Aorta (tissue), 5 donors: ENCODE measurements at regions not wholly inside any gene's neighbourhood (a gene's known extent, or its start where the extent isn't known, plus 50 kb on each side); places are given as distances from the start of the nearest gene placed in this dataset.

Experiments
- ATAC-seq: fragments of 200-7000 bp; cut with Tn5 transposase; one replicate; pipeline ENCODE4 v1.9.1; 2022; ENCODE audit warnings: moderate library complexity; ENCODE audit not compliant: low FRiP score
- DNase-seq, 2 donors: peaks; one replicate each; pipeline ENCODE4 v3.0.0-alpha.2; 2020
- H3K27ac ChIP-seq, 2 donors: one replicate each; pipeline ENCODE4 v1.5.1; 2013; ENCODE audit warnings: low read length in 2 of 2, mild to moderate bottlenecking in 2 of 2, moderate library complexity in 2 of 2, control low read depth in 1 of 2, inconsistent platforms in 1 of 2, low read depth in 1 of 2
- H3K27me3 ChIP-seq, 2 donors: one replicate each; pipeline ENCODE4 v1.6.1; 2013; ENCODE audit warnings: control low read depth in 1 of 2, low read length in 1 of 2, mild to moderate bottlenecking in 1 of 2, moderate library complexity in 1 of 2; ENCODE audit not compliant: insufficient read depth in 2 of 2, control insufficient read depth in 1 of 2
- H3K36me3 ChIP-seq, 2 donors: one replicate each; pipeline ENCODE4 v1.6.1; 2013; ENCODE audit warnings: control low read depth in 1 of 2, low read length in 1 of 2, mild to moderate bottlenecking in 1 of 2; ENCODE audit not compliant: insufficient read depth in 2 of 2, control insufficient read depth in 1 of 2
- H3K4me1 ChIP-seq, 2 donors: one replicate each; pipeline ENCODE4 v1.6.1; 2013; ENCODE audit warnings: low read length in 2 of 2, control low read depth in 1 of 2, mild to moderate bottlenecking in 1 of 2, moderate library complexity in 1 of 2; ENCODE audit not compliant: insufficient read depth in 2 of 2, control insufficient read depth in 1 of 2
- H3K4me3 ChIP-seq, 2 donors: one replicate each; pipeline ENCODE4 v1.5.1; 2013; ENCODE audit warnings: low read length in 2 of 2, control low read depth in 1 of 2, mild to moderate bottlenecking in 1 of 2
- H3K9me3 ChIP-seq: one replicate; pipeline ENCODE4 v1.6.1; 2013; ENCODE audit warnings: mild to moderate bottlenecking, low read length; ENCODE audit not compliant: control insufficient read depth
- WGBS, 2 donors: extraction: QIAGEN DNeasy Blood & Tissue Kit; methylation state at CpG; one replicate each; pipeline ENCODE4 v1.1.7; 2013; 5-methylcytosine and 5-hydroxymethylcytosine counted together
- intact Hi-C, 2 donors: fragments of 100-400 bp; cut with DNase I; formaldehyde crosslinking; loops; one replicate each; pipeline versions ENCODE4 v1.14.2 to v1.15.0; 2022
- donor health status: healthy with polysubstance abuse.
- donor health status: Bipolar disorder and iron deficiency.
- donor health status: DM: no; HTN: no; CAD: no.
- donor health status: DM: no; HTN: no; CAD: no.
- donor health status: DM: yes; HTN: yes; CAD: no.

- intact Hi-C loops: no loop called here
- H3K36me3 ChIP-seq: no peaks in the 10 kb centered on the region
- no peak overlapping the region for H3K27ac ChIP-seq
- no peak for DNase-seq
- no peak for ATAC-seq
- no peaks in the 10 kb centered on the region for H3K27me3 ChIP-seq
- 86 to 91% methylated on average over 3 of the region's 3 CpGs for WGBS, 2 donors
- H3K4me3 ChIP-seq: no peak overlapping the region
- H3K9me3 ChIP-seq: no peaks in the 10 kb centered on the region
- H3K4me1 ChIP-seq: no peaks in the 10 kb centered on the region
Observed at GRCh38 chr7:81433692-81434331, 336.0 kb downstream of the HGF start.

- Histone ChIP-seq H3K27ac (no peak overlapping the region), H3K9me3 (no peaks in the 10 kb centered on the region), H3K4me1 (no peaks in the 10 kb centered on the region), H3K4me3 (no peak overlapping the region), H3K36me3 (no peaks in the 10 kb centered on the region), H3K27me3 (no peaks in the 10 kb centered on the region)
- ATAC-seq (no peak), DNase-seq (no peak)
- intact Hi-C loops: no loop called here
- 46 to 59% methylated on average over 1 of the region's 1 CpG for WGBS, 2 donors
Observed at GRCh38 chr7:81433206-81433605, 336.6 kb downstream of the HGF start.

- ATAC-seq: no peak
- no peaks in the 10 kb centered on the region for H3K4me1 ChIP-seq
- H3K27ac ChIP-seq: no peak overlapping the region
- no peaks in the 10 kb centered on the region for H3K36me3 ChIP-seq
- intact Hi-C loops: no loop called here
- DNase-seq: no peak
- 4 to 34% methylated on average over 1 of the region's 1 CpG for WGBS, 2 donors
- H3K9me3 ChIP-seq: no peaks in the 10 kb centered on the region
- H3K27me3 ChIP-seq: no peaks in the 10 kb centered on the region
- H3K4me3 ChIP-seq: no peak overlapping the region
Observed at GRCh38 chr7:81430761-81431160, 339.1 kb downstream of the HGF start.

GRCh38 chr7:81430150-81430549 is 339.7 kb downstream of the HGF start:
- intact Hi-C loops: no loop called here
- Histone ChIP-seq H3K36me3 (no peaks in the 10 kb centered on the region), H3K9me3 (no peaks in the 10 kb centered on the region), H3K27me3 (no peaks in the 10 kb centered on the region), H3K4me3 (no peak overlapping the region), H3K27ac (no peak overlapping the region), H3K4me1 (no peaks in the 10 kb centered on the region)
- 50 to 52% methylated on average over 6 of the region's 6 CpGs for WGBS, 2 donors
- no peak for DNase-seq
- no peak for ATAC-seq

- no peak for ATAC-seq
- H3K36me3 ChIP-seq: no peaks in the 10 kb centered on the region
- WGBS, 2 donors: 45 to 61% methylated on average over 2 of the region's 2 CpGs
Observed at GRCh38 chr7:81427461-81427860, 342.4 kb downstream of the HGF start.

GRCh38 chr7:81420526-81421226 is 349.2 kb downstream of the HGF start:
- no peaks in the 10 kb centered on the region for H3K36me3 ChIP-seq
- no peaks in the 10 kb centered on the region for H3K27me3 ChIP-seq
- 70 to 79% methylated on average over 5 of the region's 5 CpGs for WGBS, 2 donors
- H3K9me3 ChIP-seq: no peaks in the 10 kb centered on the region
- H3K4me1 ChIP-seq: no peaks in the 10 kb centered on the region
- H3K27ac ChIP-seq: no peak overlapping the region
- no peak for DNase-seq
- ATAC-seq: no peak
- intact Hi-C loops: no loop called here
- H3K4me3 ChIP-seq: no peak overlapping the region

More at GRCh38 chr7:81427461-81427860, 342.4 kb downstream of the HGF start:
- Histone ChIP-seq H3K4me1 (no peaks in the 10 kb centered on the region), H3K27me3 (no peaks in the 10 kb centered on the region), H3K4me3 (no peak overlapping the region), H3K27ac (no peak overlapping the region), H3K9me3 (no peaks in the 10 kb centered on the region)
- intact Hi-C loops: no loop called here
- DNase-seq: no peak

- intact Hi-C loops: no loop called here
- H3K27me3 ChIP-seq: no peaks in the 10 kb centered on the region
- no peaks in the 10 kb centered on the region for H3K36me3 ChIP-seq
- DNase-seq: no peak
- H3K4me3 ChIP-seq: no peak overlapping the region
- no peaks in the 10 kb centered on the region for H3K4me1 ChIP-seq
- ATAC-seq: no peak
- H3K9me3 ChIP-seq: no peaks in the 10 kb centered on the region
- H3K27ac ChIP-seq: no peak overlapping the region
Observed at GRCh38 chr7:81419731-81420130, 350.1 kb downstream of the HGF start.

- DNase-seq (no peak), ATAC-seq (no peak)
- Histone ChIP-seq H3K9me3 (no peaks in the 10 kb centered on the region), H3K27me3 (no peaks in the 10 kb centered on the region), H3K36me3 (no peaks in the 10 kb centered on the region), H3K4me1 (no peaks in the 10 kb centered on the region), H3K4me3 (no peak overlapping the region), H3K27ac (no peak overlapping the region)
- WGBS, 2 donors: 72 to 82% methylated on average over 1 of the region's 1 CpG
- intact Hi-C loops: no loop called here
Observed at GRCh38 chr7:81416659-81417058, 353.2 kb downstream of the HGF start.

- 65 to 74% methylated on average over 1 of the region's 1 CpG for WGBS, 2 donors
- Histone ChIP-seq H3K36me3 (no peaks in the 10 kb centered on the region), H3K9me3 (no peaks in the 10 kb centered on the region), H3K27ac (no peak overlapping the region), H3K27me3 (no peaks in the 10 kb centered on the region), H3K4me3 (no peak overlapping the region), H3K4me1 (no peaks in the 10 kb centered on the region)
- ATAC-seq: no peak
- intact Hi-C loops: no loop called here
- DNase-seq: no peak
Observed at GRCh38 chr7:81415181-81415580, 354.7 kb downstream of the HGF start.
